Suprapubic skin (tissue), 3 donors: ENCODE measurements at regions not wholly inside any gene's neighbourhood (a gene's known extent, or its start where the extent isn't known, plus 50 kb on each side); places are given as distances from the start of the nearest gene placed in this dataset.

Source experiments
- EP300 ChIP-seq: sonication (generic); formaldehyde crosslinking; IDR thresholded peaks from one replicate; pipeline ENCODE4 v1.6.1; 2017; ENCODE audit warnings: antibody characterized with exemption
- POLR2A ChIP-seq, 2 donors: fragments of 450-650 bp; IDR thresholded peaks; one replicate each; pipeline ENCODE4 v1.6.1; 2017; ENCODE audit warnings: antibody characterized with exemption in 2 of 2, mild to moderate bottlenecking in 2 of 2, moderate library complexity in 2 of 2
- TF ChIP-seq, protein P1 (sequence below), 2 donors: fragments of 200-600 bp in 1 of 2; fragments of 450-650 bp in 1 of 2; sonication (generic) in 1 of 2; IDR thresholded peaks; one replicate each; pipeline ENCODE4 v1.5.1; 2016 to 2019; ENCODE audit warnings: antibody characterized with exemption in 2 of 2, mild to moderate bottlenecking in 1 of 2, moderate library complexity in 1 of 2

DNA sequence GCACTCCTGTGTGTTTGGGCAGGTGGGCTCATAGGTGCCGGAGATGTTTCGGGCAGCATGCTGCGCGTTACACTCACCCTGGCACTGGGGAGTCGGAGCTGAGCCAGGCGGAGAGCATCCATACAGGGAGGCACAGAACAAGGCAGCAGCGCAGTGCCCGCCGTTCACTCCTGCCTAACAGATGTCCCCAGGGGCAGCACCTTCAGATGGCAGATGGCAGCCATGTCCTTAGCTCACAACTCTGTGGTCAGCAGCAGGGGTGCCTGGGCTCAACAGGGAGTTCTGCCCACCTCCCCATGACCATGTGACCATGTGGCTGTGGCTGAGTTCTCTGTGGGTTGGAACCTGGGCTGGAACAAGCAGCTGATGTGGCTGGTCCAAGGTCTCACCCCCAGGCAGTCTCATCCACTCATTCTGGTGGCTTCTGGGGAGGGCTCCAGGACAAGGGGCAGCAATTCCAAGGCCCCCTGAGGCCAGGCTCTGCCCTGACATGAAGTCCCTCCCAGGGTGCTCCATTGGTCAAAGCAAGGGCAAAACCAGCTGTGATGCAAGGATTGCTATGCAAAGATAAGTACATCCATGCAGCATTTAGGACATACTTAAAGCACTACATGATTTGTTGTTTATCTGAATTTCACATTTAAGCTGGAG lies 64.2 kb downstream of the MRPL36 start:
- TF ChIP-seq, protein P1, sequence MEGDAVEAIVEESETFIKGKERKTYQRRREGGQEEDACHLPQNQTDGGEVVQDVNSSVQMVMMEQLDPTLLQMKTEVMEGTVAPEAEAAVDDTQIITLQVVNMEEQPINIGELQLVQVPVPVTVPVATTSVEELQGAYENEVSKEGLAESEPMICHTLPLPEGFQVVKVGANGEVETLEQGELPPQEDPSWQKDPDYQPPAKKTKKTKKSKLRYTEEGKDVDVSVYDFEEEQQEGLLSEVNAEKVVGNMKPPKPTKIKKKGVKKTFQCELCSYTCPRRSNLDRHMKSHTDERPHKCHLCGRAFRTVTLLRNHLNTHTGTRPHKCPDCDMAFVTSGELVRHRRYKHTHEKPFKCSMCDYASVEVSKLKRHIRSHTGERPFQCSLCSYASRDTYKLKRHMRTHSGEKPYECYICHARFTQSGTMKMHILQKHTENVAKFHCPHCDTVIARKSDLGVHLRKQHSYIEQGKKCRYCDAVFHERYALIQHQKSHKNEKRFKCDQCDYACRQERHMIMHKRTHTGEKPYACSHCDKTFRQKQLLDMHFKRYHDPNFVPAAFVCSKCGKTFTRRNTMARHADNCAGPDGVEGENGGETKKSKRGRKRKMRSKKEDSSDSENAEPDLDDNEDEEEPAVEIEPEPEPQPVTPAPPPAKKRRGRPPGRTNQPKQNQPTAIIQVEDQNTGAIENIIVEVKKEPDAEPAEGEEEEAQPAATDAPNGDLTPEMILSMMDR (IDR thresholded peaks at IDR 0.05), result no peak
- TF ChIP-seq POLR2A (IDR thresholded peaks at IDR 0.05) (no peak), EP300 (no peak)
